ENCODE measurements at regions not wholly inside any gene's neighbourhood (a gene's known extent, or its start where the extent isn't known, plus 50 kb on each side); places are given as distances from the start of the nearest gene placed in this dataset.
"Not testable (repeated sequence)": the region's sequence is repeated elsewhere in the genome, so short reads cannot be mapped to it uniquely, and the experiment has no call there.

DNA sequence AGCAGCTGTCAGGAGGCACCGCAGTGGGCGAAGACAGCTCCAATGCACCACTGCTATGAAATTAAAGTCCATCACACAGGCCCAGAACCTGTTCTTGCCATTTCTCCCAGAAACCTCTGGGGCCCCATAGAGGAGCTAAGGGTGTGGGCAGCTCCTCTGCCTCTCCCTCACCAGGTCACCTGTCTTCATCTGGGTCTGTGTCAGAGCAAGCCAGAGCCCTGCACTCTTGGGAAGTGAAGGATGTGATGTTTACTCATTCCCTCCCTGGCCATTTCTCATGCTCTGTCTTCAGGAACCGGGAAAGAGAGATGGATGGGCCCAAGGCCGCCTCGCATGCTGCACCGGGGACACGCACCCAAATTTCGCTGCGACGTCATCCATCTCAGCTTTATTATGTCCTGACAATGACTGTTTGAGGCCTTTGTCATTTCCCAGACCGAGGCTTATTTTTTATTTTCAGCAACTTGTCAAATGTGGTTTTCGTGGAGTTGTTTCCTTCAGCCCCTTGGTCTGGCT lies 216.1 kb downstream of the NPHP4 start:
- Mint-ChIP-seq H3K9me3 (no peaks in the 10 kb centered on the region), H3K4me1 (no peaks in the 10 kb centered on the region), H3K27me3 (peaks cover 2% of the 10 kb centered on the region), H3K27ac (no peak overlapping the region), H3K4me3 (no peak overlapping the region), H3K36me3 (ENCODE audit: low read depth) (no peaks in the 10 kb centered on the region)
- DNase-seq = no peak
- no peak for ATAC-seq

DNA sequence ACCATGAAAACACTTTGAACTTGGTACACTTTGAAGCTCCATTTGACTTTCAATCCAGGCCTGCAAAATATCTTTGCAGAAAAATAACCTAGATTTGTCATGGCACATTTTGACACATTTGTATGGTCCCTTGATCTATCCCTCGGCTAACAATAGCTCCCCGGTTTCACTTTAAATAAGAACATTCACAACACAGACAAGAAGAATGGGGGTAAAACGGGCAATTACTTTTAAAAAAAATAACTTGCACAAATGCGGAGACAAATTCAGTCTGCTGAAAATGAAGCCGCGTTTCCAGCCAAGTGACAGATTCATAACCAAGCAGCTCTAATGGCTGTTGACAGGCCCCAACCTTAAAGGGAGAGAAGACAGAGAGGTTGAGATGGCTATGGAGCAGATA lies 218.2 kb downstream of the NPHP4 start:
- peaks cover 9% of the 10 kb centered on the region for H3K27me3 Mint-ChIP-seq
- no peak overlapping the region for H3K27ac Mint-ChIP-seq
- ATAC-seq = no peak
- no peak for DNase-seq
- H3K4me1 Mint-ChIP-seq = no peaks in the 10 kb centered on the region
- H3K36me3 Mint-ChIP-seq (ENCODE audit: low read depth) = no peaks in the 10 kb centered on the region
- H3K4me3 Mint-ChIP-seq = no peak overlapping the region
- H3K9me3 Mint-ChIP-seq = no peaks in the 10 kb centered on the region

DNA sequence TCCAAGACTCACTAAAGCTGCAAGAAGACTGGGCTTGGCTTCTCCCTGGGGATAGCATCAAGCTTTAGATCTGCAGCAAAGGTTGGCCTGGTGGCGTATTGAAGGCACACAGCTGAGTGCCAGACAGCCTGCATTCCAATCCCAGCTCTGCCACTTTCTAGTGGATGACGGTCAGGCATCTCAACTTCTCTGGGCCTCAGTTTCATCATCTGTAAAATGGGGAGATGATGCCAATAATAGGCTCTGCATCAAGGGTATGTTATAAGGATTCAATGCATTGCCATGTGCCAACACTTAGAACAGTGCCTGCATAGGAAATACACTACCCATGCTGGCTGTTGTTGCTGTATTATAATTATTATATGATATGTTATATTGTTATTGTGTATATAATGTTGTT lies 220.4 kb downstream of the NPHP4 start:
- DNase-seq = no peak
- peaks cover 21% of the 10 kb centered on the region for H3K27me3 Mint-ChIP-seq
- ATAC-seq = no peak
- H3K9me3 Mint-ChIP-seq = no peaks in the 10 kb centered on the region
- H3K4me3 Mint-ChIP-seq = no peak overlapping the region
- H3K27ac Mint-ChIP-seq = no peak overlapping the region
- no peaks in the 10 kb centered on the region for H3K4me1 Mint-ChIP-seq
- H3K36me3 Mint-ChIP-seq (ENCODE audit: low read depth) = no peaks in the 10 kb centered on the region

DNA sequence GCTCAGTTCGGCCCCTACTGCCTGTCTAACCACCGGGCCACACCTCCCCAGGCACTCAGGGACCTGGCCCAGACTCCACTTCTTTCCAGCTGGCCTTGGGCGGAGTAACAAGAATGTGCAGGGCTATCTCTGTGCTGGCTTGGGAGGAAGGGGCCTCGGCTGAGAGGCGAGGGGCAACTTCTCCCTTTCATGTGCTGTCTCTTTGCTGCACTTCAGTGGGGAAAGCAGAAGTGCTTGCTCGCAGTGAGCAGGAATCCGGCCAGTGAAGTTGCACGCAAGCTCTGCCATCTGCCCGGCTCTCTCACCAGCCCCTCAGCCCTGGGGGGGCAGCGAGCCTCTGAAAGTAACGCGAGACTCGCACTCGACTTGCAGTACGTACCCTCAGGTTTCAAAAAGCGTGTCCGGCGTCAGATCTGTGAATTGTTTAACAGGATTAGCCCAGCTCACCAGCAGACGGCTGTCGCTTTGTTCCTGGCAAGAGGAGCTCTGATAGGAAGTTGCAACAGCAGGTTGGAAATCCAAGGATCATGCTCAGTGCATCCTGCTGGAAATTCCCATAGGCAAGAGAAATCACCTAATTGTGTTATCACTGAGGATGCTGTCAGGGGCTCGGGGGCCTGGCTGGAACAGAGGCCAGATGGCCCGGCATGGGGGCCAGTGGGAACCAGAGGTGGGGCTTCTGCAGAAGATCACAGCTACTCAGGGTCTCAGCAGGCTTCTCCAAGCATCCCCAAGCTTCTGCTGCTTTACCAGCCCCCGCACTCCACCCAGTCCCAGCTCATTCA lies 221.1 kb downstream of the NPHP4 start:
- Mint-ChIP-seq H3K27me3 (peaks cover 24% of the 10 kb centered on the region), H3K27ac (no peak overlapping the region), H3K36me3 (ENCODE audit: low read depth) (no peaks in the 10 kb centered on the region), H3K4me1 (no peaks in the 10 kb centered on the region), H3K4me3 (no peak overlapping the region), H3K9me3 (no peaks in the 10 kb centered on the region)
- ATAC-seq (no peak), DNase-seq (no peak)

DNA sequence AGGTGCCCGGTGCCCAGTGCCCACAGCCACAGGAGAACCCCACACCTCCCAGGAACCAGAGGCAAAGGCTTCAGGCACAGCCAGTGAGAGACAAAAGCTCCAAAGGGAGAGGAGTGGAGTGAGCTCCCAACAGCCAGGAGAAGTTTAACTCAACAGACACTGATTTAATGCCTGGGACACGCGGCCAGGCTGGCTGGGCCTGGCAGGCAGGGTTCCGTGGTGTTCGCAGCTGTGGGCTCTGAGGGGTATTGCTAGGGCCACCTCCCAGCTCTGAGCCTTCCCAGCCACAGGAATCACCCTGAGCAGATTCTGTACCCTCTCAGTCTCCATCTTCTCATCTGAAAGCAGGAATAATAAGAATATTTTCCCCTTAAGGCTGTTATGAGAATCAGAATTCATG lies 222.5 kb downstream of the NPHP4 start:
- ATAC-seq (no peak), DNase-seq (no peak)
- H3K9me3 Mint-ChIP-seq = no peaks in the 10 kb centered on the region
- no peak overlapping the region for H3K27ac Mint-ChIP-seq
- H3K4me1 Mint-ChIP-seq = no peaks in the 10 kb centered on the region
- no peak overlapping the region for H3K4me3 Mint-ChIP-seq
- H3K27me3 Mint-ChIP-seq = peaks cover 32% of the 10 kb centered on the region
- H3K36me3 Mint-ChIP-seq (ENCODE audit: low read depth) = no peaks in the 10 kb centered on the region

DNA sequence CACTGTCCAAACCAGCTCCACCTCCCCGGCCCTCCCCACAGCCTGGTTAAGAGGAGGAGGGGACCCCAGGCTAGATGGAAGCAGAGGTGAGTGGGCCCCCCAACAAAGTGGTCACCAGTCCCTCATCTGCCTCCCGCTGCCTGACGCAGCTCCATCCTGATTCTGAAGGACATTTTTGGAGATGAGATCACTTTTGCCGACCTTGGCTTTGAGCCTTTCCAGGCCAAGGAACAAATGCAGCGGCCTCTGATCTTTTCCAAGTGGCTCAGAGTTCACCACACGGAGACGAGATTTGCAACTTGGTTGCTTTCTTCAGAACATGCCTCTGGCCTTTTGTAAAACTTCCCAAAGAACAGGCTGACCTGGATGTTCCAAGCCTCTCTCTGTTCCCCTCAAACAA lies 223.1 kb downstream of the NPHP4 start:
- H3K27ac Mint-ChIP-seq = no peak overlapping the region
- no peak overlapping the region for H3K4me3 Mint-ChIP-seq
- DNase-seq = no peak
- H3K9me3 Mint-ChIP-seq = no peaks in the 10 kb centered on the region
- peaks cover 34% of the 10 kb centered on the region for H3K27me3 Mint-ChIP-seq
- no peaks in the 10 kb centered on the region for H3K36me3 Mint-ChIP-seq (ENCODE audit: low read depth)
- H3K4me1 Mint-ChIP-seq = no peaks in the 10 kb centered on the region
- no peak for ATAC-seq

DNA sequence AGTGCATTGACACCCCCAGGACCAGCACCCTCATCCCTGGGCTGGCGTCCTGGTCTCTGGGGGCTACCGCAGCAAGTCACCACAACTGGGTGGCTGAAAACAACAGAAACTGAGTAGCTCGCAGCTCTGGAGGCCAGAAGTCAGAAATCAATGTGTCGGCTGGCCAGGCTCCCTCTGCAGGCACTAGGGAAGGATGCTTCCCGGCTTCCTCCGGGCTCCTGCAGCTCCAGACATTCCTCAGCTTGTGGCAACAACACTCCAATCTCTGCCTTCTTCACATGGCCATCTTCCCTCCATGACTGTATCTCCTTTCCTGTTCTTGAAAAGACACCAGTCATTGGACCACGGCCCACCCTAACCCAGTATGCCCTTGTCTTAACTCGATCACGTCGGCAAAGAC lies 224.2 kb downstream of the NPHP4 start:
- Mint-ChIP-seq H3K4me1 (no peaks in the 10 kb centered on the region), H3K4me3 (no peak overlapping the region), H3K27ac (no peak overlapping the region), H3K9me3 (peaks cover 8% of the 10 kb centered on the region), H3K27me3 (peaks cover 40% of the 10 kb centered on the region), H3K36me3 (ENCODE audit: low read depth) (no peaks in the 10 kb centered on the region)
- DNase-seq (no peak), ATAC-seq (no peak)

DNA sequence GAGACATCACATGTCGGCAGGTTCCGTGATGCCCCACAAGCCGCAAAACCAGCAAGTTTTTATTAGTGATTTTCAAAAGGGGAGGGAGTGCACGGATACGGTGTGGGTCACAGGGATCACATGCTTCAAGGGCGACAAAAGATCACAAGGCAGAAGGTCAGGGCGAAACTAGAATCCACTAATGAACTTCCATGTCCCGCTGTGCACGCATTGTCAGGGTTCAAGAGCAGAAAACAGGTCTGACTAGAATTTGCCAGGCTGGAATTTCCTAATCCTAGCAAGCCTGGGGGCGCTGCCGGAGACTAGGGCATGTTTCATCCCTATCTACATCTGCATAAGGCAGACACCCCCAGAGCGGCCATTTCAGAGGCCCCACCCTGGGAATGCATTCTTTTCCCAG lies 225.2 kb downstream of the NPHP4 start:
- not testable (repeated sequence) for DNase-seq; H3K27ac Mint-ChIP-seq; H3K9me3 Mint-ChIP-seq; ATAC-seq; H3K36me3 Mint-ChIP-seq (ENCODE audit: low read depth); H3K4me3 Mint-ChIP-seq; H3K4me1 Mint-ChIP-seq
- peaks cover 40% of the 10 kb centered on the region for H3K27me3 Mint-ChIP-seq

DNA sequence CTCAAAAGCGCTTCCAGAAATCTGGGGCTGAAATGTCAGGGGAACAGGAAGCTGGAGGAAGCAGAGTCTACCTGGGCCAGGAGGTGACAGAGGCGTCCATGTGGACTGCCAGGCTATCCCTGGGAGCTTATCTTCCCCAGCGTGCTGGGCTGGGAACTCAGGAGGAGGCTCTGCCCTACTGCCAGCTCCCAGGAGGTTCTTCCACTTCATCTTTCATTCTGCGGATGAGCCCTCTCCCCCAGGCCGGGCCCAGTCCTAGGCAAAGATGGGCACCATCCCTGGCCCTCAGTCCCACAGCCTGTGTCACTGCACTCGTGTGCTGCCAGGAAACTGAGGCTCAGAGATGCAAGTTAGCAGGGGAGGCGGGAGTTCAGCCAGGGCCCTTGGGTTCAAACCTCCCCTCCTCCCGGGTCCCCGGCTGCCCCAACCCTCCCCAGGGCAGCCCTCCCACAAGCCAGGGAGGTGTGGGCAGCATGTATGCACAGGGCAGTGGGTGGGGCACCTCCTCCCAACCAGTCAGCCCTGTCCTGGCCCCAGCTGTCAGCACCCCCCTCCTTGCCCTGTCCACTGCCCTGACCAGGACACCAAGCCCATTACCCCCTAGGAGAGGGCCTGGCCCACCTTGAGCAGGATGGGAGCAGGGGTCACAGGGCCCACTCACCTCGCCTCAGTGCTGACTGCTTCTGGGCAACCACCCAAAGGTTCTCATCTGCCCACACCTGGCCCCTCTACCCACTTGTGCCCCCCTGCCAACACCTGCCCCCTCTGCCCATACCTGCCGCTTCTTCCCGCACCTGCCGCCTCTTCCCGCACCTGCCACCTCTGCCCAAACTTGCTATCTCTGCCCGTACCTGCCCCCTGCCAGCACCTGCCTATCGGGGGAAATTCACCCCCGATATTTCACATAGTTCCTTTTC lies 226.0 kb downstream of the NPHP4 start:
- H3K4me3 Mint-ChIP-seq = no peak overlapping the region
- no peaks in the 10 kb centered on the region for H3K36me3 Mint-ChIP-seq (ENCODE audit: low read depth)
- no peaks in the 10 kb centered on the region for H3K4me1 Mint-ChIP-seq
- H3K9me3 Mint-ChIP-seq = peaks cover 8% of the 10 kb centered on the region
- ATAC-seq = no peak
- no peak overlapping the region for H3K27ac Mint-ChIP-seq
- DNase-seq = no peak
- H3K27me3 Mint-ChIP-seq = peaks cover 42% of the 10 kb centered on the region

DNA sequence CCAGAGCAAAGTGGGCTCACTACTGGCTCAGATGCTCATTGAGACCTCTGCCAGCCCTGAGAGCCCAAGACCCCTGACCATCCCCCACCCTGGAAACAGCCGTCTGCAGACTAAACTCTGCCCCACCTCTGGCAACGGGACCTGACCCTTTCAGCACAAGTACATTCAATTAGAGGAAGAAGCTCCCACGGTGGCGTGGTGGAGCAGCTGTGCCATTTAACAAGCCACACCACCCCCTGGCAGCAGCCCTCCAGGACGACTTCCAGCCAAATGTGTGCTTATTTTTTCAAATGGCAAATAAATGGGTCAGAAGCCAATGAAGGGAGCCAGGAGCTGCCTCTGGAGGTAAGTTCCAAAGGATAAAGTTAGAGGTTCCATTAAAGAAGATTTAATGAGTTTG lies 226.7 kb downstream of the NPHP4 start:
- H3K4me3 Mint-ChIP-seq = no peak overlapping the region
- peaks cover 37% of the 10 kb centered on the region for H3K27me3 Mint-ChIP-seq
- H3K9me3 Mint-ChIP-seq = peaks cover 12% of the 10 kb centered on the region
- no peak overlapping the region for H3K27ac Mint-ChIP-seq
- DNase-seq (no peak), ATAC-seq (no peak)
- no peaks in the 10 kb centered on the region for H3K36me3 Mint-ChIP-seq (ENCODE audit: low read depth)
- no peaks in the 10 kb centered on the region for H3K4me1 Mint-ChIP-seq

DNA sequence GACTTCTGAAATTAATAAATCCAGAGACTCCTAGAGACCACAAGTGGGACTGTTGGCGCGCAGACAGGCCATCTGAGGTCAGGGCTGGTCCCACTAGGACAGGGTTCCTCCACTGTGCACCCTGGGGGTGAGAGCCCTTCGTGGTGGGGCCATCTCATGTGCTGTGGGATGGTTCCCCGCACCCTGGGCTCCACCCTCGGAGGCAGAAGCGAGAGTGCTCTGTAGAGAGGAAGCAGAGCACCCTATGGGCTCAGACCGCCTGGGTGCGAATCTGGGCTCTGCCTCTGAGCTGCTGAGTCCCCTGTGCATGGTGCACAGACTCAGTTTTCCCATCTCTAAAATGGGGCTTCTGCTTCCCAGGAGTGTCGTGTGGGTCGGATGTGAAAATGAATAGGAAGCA lies 227.3 kb downstream of the NPHP4 start:
- Mint-ChIP-seq H3K9me3 (peaks cover 13% of the 10 kb centered on the region), H3K27ac (no peak overlapping the region), H3K27me3 (peaks cover 37% of the 10 kb centered on the region), H3K36me3 (ENCODE audit: low read depth) (no peaks in the 10 kb centered on the region), H3K4me3 (no peak overlapping the region), H3K4me1 (no peaks in the 10 kb centered on the region)
- ATAC-seq (no peak), DNase-seq (no peak)

DNA sequence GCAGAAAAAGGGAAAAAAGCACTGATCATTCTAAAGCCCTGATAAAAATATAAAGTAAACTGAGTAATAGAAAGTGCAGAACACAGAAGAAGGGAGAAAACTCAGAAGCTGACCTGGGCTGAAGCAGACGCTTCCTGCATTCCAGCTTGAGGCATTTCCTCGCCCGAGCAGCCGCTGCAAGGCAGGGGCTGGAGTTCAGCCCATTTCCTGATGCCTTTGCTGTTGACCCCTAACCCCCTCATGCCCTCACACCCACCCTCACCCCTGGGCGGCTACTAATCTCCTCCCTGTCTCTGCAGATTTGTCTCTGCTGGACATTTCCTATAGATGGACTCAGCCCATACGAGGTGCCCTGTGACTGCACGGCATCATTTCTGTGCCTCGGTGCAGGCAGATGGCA lies 227.8 kb downstream of the NPHP4 start:
- Mint-ChIP-seq H3K4me1 (no peaks in the 10 kb centered on the region), H3K27me3 (peaks cover 37% of the 10 kb centered on the region), H3K9me3 (peaks cover 13% of the 10 kb centered on the region), H3K27ac (no peak overlapping the region), H3K4me3 (no peak overlapping the region), H3K36me3 (ENCODE audit: low read depth) (no peaks in the 10 kb centered on the region)
- ATAC-seq = no peak
- no peak for DNase-seq

DNA sequence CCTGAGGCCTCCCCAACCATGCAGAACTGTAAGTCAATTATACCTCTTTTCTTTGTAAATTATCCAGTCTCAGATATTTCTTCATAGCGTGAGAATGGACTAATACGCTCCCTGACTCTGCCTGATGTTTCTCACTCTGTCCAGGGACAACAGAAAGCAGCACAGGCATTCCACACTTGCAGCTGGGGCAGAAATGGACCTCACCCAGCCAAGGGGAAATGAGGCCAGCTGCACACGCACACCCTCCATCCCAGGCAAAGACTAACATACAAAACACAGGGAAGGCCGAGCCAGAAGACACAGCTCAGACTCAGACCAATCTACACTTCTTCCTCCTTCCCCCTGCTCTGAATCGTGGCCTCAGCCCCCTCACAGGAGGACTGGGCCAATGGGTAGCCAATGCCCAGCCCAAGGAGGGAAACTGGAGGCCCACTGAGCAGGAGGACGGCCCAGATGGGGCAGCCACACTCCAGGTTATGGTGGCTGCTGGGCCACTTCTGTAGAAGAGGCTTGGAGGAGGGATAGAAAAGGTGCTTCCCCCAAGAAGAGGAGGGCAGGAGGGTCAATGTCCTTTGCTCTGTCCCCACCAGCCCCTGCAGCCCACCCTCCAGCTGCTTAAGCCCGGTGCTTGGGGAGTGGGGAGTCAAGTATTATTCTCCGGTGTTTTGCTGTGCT lies 228.4 kb downstream of the NPHP4 start:
- Mint-ChIP-seq H3K4me3 (no peak overlapping the region), H3K27me3 (peaks cover 34% of the 10 kb centered on the region), H3K27ac (no peak overlapping the region), H3K36me3 (ENCODE audit: low read depth) (no peaks in the 10 kb centered on the region), H3K4me1 (no peaks in the 10 kb centered on the region), H3K9me3 (peaks cover 13% of the 10 kb centered on the region)
- DNase-seq = no peak
- no peak for ATAC-seq

DNA sequence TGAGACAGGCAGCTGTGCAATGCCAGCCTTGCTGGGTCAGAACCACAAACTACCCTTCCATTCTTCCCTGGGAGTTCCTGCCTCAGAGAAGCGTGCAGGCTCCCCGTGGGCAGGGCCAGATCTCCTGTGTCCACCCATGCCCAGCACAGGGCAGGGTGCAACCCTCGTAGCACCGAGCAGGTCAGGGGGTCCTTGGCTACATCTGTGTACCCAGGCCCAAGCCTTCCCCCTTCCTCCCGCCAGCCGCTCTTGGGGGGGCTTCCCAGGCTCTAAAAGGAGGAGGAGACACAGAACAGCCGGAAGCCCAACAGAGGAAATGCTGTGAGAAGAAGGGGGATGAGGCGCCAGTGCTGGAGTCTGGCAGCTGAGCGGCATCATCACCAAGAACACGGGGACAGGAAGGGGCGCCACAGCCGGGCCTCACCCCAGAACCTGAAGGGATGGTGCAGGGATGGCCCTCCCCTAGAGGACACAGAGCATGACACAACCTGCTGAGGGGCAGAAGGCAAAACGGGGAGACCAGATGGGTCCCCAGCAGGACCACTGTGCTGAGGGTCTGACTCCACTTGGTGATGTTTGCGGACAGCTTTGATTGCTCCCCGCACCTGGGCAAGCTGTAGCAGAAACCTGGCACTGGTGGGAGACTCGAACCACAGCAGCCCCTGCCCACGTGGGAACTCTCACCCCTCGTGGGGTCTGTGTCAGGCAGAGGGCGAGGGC lies 233.2 kb downstream of the NPHP4 start:
- H3K27me3 Mint-ChIP-seq = peaks cover 9% of the 10 kb centered on the region
- no peak for ATAC-seq
- no peaks in the 10 kb centered on the region for H3K36me3 Mint-ChIP-seq (ENCODE audit: low read depth)
- H3K9me3 Mint-ChIP-seq = peaks cover 13% of the 10 kb centered on the region
- H3K4me3 Mint-ChIP-seq = no peak overlapping the region
- H3K27ac Mint-ChIP-seq = no peak overlapping the region
- no peaks in the 10 kb centered on the region for H3K4me1 Mint-ChIP-seq
- DNase-seq = no peak
